ENCODE measurements at regions not wholly inside any gene's neighbourhood (a gene's known extent, or its start where the extent isn't known, plus 50 kb on each side); places are given as distances from the start of the nearest gene placed in this dataset.

DNA sequence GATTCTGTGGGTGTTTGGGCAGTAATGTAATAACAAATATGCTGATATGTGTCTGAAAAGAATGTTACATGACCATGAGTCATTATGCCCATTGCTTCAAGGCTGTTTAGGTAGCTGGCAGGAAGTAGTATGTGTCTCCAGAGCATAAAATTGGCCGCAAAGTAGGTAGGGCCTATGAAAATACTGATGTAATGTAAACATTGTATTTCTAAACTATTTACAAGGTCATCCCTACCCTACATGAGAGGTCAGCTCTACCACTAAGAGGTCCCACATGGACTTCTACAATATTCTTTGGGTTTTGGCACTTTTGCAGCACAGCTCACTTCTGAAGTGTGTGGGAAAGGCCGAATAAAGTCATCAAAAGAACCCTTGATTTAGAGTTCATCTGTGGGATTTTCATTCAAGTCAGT is 301.9 kb downstream of the AHR start:
- Histone ChIP-seq H3K36me3 (ENCODE audit: control insufficient read depth in 5 of 5, insufficient read depth in 5 of 5, low read length in 5 of 5) (no peaks in the 10 kb centered on the region), H3K9me3 (ENCODE audit: control insufficient read depth in 5 of 5, low read length in 5 of 5) (peaks cover 0 to 8% (median 3%) of the 10 kb centered on the region in 5 donors), H3K4me1 (ENCODE audit: control insufficient read depth in 5 of 5, insufficient read depth in 5 of 5, low read length in 5 of 5) (no peaks in the 10 kb centered on the region), H3K27me3 (ENCODE audit: control insufficient read depth in 5 of 5, insufficient read depth in 4 of 5, low read length in 5 of 5) (no peaks in the 10 kb centered on the region), H3K9ac (ENCODE audit: low read length in 5 of 5) (no peak overlapping the region), H3K4me3 (ENCODE audit: low read depth in 1 of 5, low read length in 5 of 5) (no peak overlapping the region), H3K27ac (ENCODE audit: low read depth, low read length) (no peak overlapping the region)

GRCh38 chr7:17601921-17602320 is 303.5 kb downstream of the AHR start:
- Histone ChIP-seq H3K36me3 (ENCODE audit: control insufficient read depth in 5 of 5, insufficient read depth in 5 of 5, low read length in 5 of 5) (no peaks in the 10 kb centered on the region), H3K27me3 (ENCODE audit: control insufficient read depth in 5 of 5, insufficient read depth in 4 of 5, low read length in 5 of 5) (no peaks in the 10 kb centered on the region), H3K9me3 (ENCODE audit: control insufficient read depth in 5 of 5, low read length in 5 of 5) (peaks cover 0 to 8% (median 3%) of the 10 kb centered on the region in 5 donors), H3K27ac (ENCODE audit: low read depth, low read length) (no peak overlapping the region), H3K4me3 (ENCODE audit: low read depth in 1 of 5, low read length in 5 of 5) (no peak overlapping the region), H3K9ac (ENCODE audit: low read length in 5 of 5) (no peak overlapping the region), H3K4me1 (ENCODE audit: control insufficient read depth in 5 of 5, insufficient read depth in 5 of 5, low read length in 5 of 5) (no peaks in the 10 kb centered on the region)

DNA sequence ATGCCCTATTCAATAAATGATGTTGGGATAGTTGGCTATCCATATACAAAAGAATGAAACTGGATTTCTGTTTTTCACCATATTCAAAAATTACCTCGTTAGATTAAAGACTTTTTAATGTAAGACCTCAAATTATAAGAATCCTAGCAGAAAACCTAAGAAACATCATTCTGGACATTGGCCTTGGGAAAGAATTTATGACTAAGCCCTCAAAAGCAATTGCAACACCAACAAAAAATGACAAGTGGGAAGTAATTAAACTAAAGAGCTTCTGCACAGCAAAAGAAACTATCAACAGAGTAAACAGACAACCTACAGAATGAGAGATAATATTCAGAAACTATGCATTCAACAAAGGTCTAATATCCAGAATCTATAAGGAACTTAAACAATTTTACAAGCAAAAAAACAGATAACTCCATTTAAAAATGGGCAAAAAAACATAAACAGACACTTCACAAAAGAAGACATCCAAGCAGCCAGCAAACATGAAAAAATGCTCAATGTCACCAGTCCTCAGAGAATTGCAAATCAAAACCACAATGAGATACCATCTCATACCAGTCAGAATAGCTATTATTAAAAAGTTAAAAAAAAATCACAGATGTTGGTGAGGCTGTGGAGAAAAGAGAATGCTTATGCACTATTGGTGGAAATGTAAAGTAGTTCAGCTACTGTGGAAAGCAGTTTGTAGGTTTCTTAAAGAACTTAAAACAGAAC is 309.8 kb downstream of the AHR start:
- Histone ChIP-seq H3K4me1 (ENCODE audit: control insufficient read depth in 5 of 5, insufficient read depth in 5 of 5, low read length in 5 of 5) (no peaks in the 10 kb centered on the region), H3K9ac (ENCODE audit: low read length in 5 of 5) (no peak overlapping the region), H3K27me3 (ENCODE audit: control insufficient read depth in 5 of 5, insufficient read depth in 4 of 5, low read length in 5 of 5) (no peaks in the 10 kb centered on the region), H3K36me3 (ENCODE audit: control insufficient read depth in 5 of 5, insufficient read depth in 5 of 5, low read length in 5 of 5) (no peaks in the 10 kb centered on the region), H3K9me3 (ENCODE audit: control insufficient read depth in 5 of 5, low read length in 5 of 5) (peaks cover 0 to 3% (median 1%) of the 10 kb centered on the region in 5 donors), H3K4me3 (ENCODE audit: low read depth in 1 of 5, low read length in 5 of 5) (no peak overlapping the region), H3K27ac (ENCODE audit: low read depth, low read length) (no peak overlapping the region)

DNA sequence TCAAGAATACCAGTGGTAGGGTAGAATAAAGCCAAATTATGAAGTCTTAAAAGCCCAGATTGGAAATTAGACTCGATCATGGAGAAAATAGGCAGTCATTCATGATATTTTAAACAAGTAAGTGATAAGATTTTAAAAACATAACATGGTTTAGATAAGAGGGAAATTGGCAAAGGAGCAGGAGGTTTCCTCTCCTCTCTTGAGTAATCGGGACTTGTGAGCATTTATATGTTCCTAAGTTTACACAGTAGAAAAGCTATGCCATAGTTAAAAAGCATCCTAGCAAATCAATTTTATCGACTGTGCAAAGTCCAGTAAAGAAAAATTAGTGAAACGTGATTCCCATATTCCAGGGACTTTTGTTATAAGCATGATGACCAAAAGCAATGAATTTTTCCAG is 313.2 kb downstream of the AHR start:
- Histone ChIP-seq H3K27me3 (ENCODE audit: control insufficient read depth in 5 of 5, insufficient read depth in 4 of 5, low read length in 5 of 5) (no peaks in the 10 kb centered on the region), H3K27ac (ENCODE audit: low read depth, low read length) (no peak overlapping the region), H3K36me3 (ENCODE audit: control insufficient read depth in 5 of 5, insufficient read depth in 5 of 5, low read length in 5 of 5) (no peaks in the 10 kb centered on the region), H3K4me3 (ENCODE audit: low read depth in 1 of 5, low read length in 5 of 5) (no peak overlapping the region), H3K9ac (ENCODE audit: low read length in 5 of 5) (no peak overlapping the region), H3K9me3 (ENCODE audit: control insufficient read depth in 5 of 5, low read length in 5 of 5) (peaks cover 0 to 3% (median 0%) of the 10 kb centered on the region in 5 donors), H3K4me1 (ENCODE audit: control insufficient read depth in 5 of 5, insufficient read depth in 5 of 5, low read length in 5 of 5) (no peaks in the 10 kb centered on the region)

- Histone ChIP-seq H3K4me1 (ENCODE audit: control insufficient read depth in 5 of 5, insufficient read depth in 5 of 5, low read length in 5 of 5) (no peaks in the 10 kb centered on the region), H3K36me3 (ENCODE audit: control insufficient read depth in 5 of 5, insufficient read depth in 5 of 5, low read length in 5 of 5) (no peaks in the 10 kb centered on the region), H3K4me3 (ENCODE audit: low read depth in 1 of 5, low read length in 5 of 5) (no peak overlapping the region), H3K9ac (ENCODE audit: low read length in 5 of 5) (no peak overlapping the region), H3K9me3 (ENCODE audit: control insufficient read depth in 5 of 5, low read length in 5 of 5) (peaks cover 0 to 3% (median 0%) of the 10 kb centered on the region in 5 donors), H3K27ac (ENCODE audit: low read depth, low read length) (no peak overlapping the region), H3K27me3 (ENCODE audit: control insufficient read depth in 5 of 5, insufficient read depth in 4 of 5, low read length in 5 of 5) (no peaks in the 10 kb centered on the region)
These were observed 315.0 kb downstream of the AHR start for GRCh38 chr7:17613338-17614041.

DNA sequence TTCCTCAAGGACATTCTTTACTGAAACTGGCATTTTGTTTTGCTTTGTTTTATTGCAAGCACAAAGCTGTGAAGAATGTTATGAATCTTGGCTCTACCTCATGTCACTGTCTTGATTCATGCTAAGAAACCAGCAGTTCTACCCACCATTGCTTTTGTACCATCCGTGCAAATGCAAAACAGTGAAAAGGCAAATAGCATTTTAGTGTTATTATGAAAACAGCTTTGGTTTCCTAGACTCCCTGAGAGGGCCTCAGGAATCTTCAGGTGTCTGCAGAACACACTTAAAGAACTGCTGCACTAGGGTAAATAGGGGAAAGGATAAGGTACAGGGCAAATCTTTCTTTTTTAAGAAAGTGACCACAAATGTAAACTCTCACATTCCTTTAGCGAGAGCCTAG is 318.9 kb downstream of the AHR start:
- no peak overlapping the region for H3K4me3 ChIP-seq (ENCODE audit: low read depth in 1 of 5, low read length in 5 of 5)
- H3K27me3 ChIP-seq (ENCODE audit: control insufficient read depth in 5 of 5, insufficient read depth in 4 of 5, low read length in 5 of 5): no peaks in the 10 kb centered on the region
- H3K9ac ChIP-seq (ENCODE audit: low read length in 5 of 5): no peak overlapping the region
- H3K27ac ChIP-seq (ENCODE audit: low read depth, low read length): no peak overlapping the region
- H3K36me3 ChIP-seq (ENCODE audit: control insufficient read depth in 5 of 5, insufficient read depth in 5 of 5, low read length in 5 of 5): no peaks in the 10 kb centered on the region
- H3K4me1 ChIP-seq (ENCODE audit: control insufficient read depth in 5 of 5, insufficient read depth in 5 of 5, low read length in 5 of 5): no peaks in the 10 kb centered on the region
- peaks cover 0 to 3% (median 0%) of the 10 kb centered on the region in 5 donors for H3K9me3 ChIP-seq (ENCODE audit: control insufficient read depth in 5 of 5, low read length in 5 of 5)

DNA sequence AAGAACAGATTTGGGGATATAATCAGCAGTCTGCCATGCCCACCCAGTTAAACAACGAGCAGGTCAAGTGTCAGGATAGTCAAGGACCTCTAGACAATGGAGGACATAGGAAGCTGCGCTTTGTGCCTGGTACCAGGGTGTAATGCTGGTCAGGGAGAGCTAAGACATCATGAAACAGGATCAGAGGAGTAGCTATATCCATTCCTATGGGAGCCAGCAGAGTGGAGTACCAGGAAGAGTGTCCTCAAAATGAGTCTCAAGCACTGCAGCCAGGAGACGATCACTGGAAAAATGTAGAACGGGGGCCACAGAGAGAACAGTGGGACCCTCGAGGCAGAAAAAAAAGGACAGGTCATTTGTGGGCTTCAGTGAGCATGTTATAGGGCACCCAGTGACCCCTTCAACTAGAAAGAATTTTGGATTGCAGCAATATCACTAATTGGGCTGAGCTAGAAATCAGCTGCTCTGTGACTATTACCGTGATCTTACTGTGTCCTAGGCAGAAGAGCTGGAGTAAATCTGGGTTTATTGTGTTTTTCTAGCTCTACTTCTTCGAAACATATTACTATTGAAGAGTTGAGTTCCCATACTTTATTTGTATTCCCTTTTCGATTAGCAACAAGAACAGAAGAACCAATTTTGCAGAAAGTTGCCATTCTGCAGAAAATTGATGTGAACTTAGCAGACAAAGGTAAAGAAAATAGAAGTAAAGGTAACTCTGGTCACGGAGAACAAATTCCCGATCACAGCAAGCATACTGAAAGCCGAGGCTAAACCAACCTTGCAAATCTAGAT is 319.6 kb downstream of the AHR start:
- peaks cover 0 to 2% (median 0%) of the 10 kb centered on the region in 5 donors for H3K9me3 ChIP-seq (ENCODE audit: control insufficient read depth in 5 of 5, low read length in 5 of 5)
- no peaks in the 10 kb centered on the region for H3K27me3 ChIP-seq (ENCODE audit: control insufficient read depth in 5 of 5, insufficient read depth in 4 of 5, low read length in 5 of 5)
- H3K36me3 ChIP-seq (ENCODE audit: control insufficient read depth in 5 of 5, insufficient read depth in 5 of 5, low read length in 5 of 5): no peaks in the 10 kb centered on the region
- H3K9ac ChIP-seq (ENCODE audit: low read length in 5 of 5): no peak overlapping the region
- no peak overlapping the region for H3K4me3 ChIP-seq (ENCODE audit: low read depth in 1 of 5, low read length in 5 of 5)
- H3K27ac ChIP-seq (ENCODE audit: low read depth, low read length): no peak overlapping the region
- H3K4me1 ChIP-seq (ENCODE audit: control insufficient read depth in 5 of 5, insufficient read depth in 5 of 5, low read length in 5 of 5): no peaks in the 10 kb centered on the region

- Histone ChIP-seq H3K36me3 (ENCODE audit: control insufficient read depth in 5 of 5, insufficient read depth in 5 of 5, low read length in 5 of 5) (no peaks in the 10 kb centered on the region), H3K27me3 (ENCODE audit: control insufficient read depth in 5 of 5, insufficient read depth in 4 of 5, low read length in 5 of 5) (no peaks in the 10 kb centered on the region), H3K9ac (ENCODE audit: low read length in 5 of 5) (no peak overlapping the region), H3K27ac (ENCODE audit: low read depth, low read length) (no peak overlapping the region), H3K9me3 (ENCODE audit: control insufficient read depth in 5 of 5, low read length in 5 of 5) (no peaks in the 10 kb centered on the region), H3K4me3 (ENCODE audit: low read depth in 1 of 5, low read length in 5 of 5) (no peak overlapping the region), H3K4me1 (ENCODE audit: control insufficient read depth in 5 of 5, insufficient read depth in 5 of 5, low read length in 5 of 5) (no peaks in the 10 kb centered on the region)
These were observed 320.2 kb downstream of the AHR start for GRCh38 chr7:17618652-17618974.

DNA sequence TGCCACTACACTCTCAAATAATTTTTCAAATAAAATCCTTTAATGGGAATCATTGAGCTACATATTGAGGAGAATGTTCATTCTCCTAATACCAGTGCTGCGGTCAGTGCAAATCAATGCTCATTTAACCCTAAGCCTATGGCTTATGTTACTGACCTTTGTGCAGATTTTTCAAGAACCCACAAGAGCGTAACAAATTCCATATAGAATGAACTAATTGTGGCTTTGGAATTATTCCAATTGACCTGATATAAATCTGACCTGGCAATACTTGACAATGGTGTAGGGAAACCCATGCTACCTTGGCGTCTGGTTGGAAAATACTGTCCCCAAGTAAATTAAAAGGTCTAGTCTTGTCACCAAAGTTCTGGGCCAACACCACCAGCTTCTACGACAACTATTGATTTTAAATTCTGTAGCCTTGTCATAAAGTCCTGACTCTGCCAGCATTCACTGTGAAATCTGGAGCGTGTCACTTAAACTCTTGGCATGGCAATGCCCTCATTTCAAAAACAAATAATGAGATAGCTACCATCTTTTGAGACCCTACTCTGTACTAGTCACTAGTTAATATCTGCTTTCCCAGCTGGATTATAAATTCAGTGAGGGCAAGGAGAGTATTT is 320.9 kb downstream of the AHR start:
- Histone ChIP-seq H3K4me3 (ENCODE audit: low read depth in 1 of 5, low read length in 5 of 5) (no peak overlapping the region), H3K27me3 (ENCODE audit: control insufficient read depth in 5 of 5, insufficient read depth in 4 of 5, low read length in 5 of 5) (no peaks in the 10 kb centered on the region), H3K9me3 (ENCODE audit: control insufficient read depth in 5 of 5, low read length in 5 of 5) (no peaks in the 10 kb centered on the region)

GRCh38 chr7:17620566-17620965 is 319.7 kb downstream of the SNX13 start:
- Histone ChIP-seq H3K27ac (ENCODE audit: low read depth, low read length) (no peak overlapping the region), H3K36me3 (ENCODE audit: control insufficient read depth in 5 of 5, insufficient read depth in 5 of 5, low read length in 5 of 5) (no peaks in the 10 kb centered on the region), H3K9me3 (ENCODE audit: control insufficient read depth in 5 of 5, low read length in 5 of 5) (no peaks in the 10 kb centered on the region), H3K27me3 (ENCODE audit: control insufficient read depth in 5 of 5, insufficient read depth in 4 of 5, low read length in 5 of 5) (no peaks in the 10 kb centered on the region), H3K9ac (ENCODE audit: low read length in 5 of 5) (no peak overlapping the region), H3K4me3 (ENCODE audit: low read depth in 1 of 5, low read length in 5 of 5) (no peak overlapping the region), H3K4me1 (ENCODE audit: control insufficient read depth in 5 of 5, insufficient read depth in 5 of 5, low read length in 5 of 5) (no peaks in the 10 kb centered on the region)

More for the DNA sequence above, 320.9 kb downstream of the AHR start:
- H3K36me3 ChIP-seq (ENCODE audit: control insufficient read depth in 5 of 5, insufficient read depth in 5 of 5, low read length in 5 of 5): no peaks in the 10 kb centered on the region
- no peak overlapping the region for H3K9ac ChIP-seq (ENCODE audit: low read length in 5 of 5)
- H3K4me1 ChIP-seq (ENCODE audit: control insufficient read depth in 5 of 5, insufficient read depth in 5 of 5, low read length in 5 of 5): no peaks in the 10 kb centered on the region
- no peak overlapping the region for H3K27ac ChIP-seq (ENCODE audit: low read depth, low read length)
